Ishikawa (cell line): ENCODE measurements at regions not wholly inside any gene's neighbourhood (a gene's known extent, or its start where the extent isn't known, plus 50 kb on each side); places are given as distances from the start of the nearest gene placed in this dataset.

Experiments used
- CEBPB ChIP-seq: IDR thresholded peaks from 2 replicates; pipeline ENCODE4 v1.6.1; 2012
- CREB1 ChIP-seq: IDR thresholded peaks from 2 replicates; pipeline ENCODE4 v1.6.1; 2012; ENCODE audit warnings: low read depth
- EGR1 ChIP-seq: IDR thresholded peaks from 2 replicates; pipeline ENCODE4 v1.6.1; 2012
- EP300 ChIP-seq: IDR thresholded peaks from 2 replicates; pipeline ENCODE4 v1.6.1; 2012; ENCODE audit warnings: borderline replicate concordance
- MAX ChIP-seq: IDR thresholded peaks from 2 replicates; pipeline ENCODE4 v1.6.1; 2012
- NFIC ChIP-seq: IDR thresholded peaks from 2 replicates; pipeline ENCODE4 v1.6.1; 2012
- RAD21 ChIP-seq: IDR thresholded peaks from 2 replicates; pipeline ENCODE4 v1.6.1; 2012; ENCODE audit warnings: low read depth
- REST ChIP-seq: IDR thresholded peaks from 2 replicates; pipeline ENCODE4 v1.6.1; 2012; ENCODE audit warnings: low read depth, mild to moderate bottlenecking
- TAF1 ChIP-seq: IDR thresholded peaks from 2 replicates; pipeline ENCODE4 v1.6.1; 2012; ENCODE audit warnings: low read depth, mild to moderate bottlenecking
- TCF12 ChIP-seq: IDR thresholded peaks from 2 replicates; pipeline ENCODE4 v1.6.1; 2012; ENCODE audit warnings: low read depth
- TEAD4 ChIP-seq: IDR thresholded peaks from 2 replicates; pipeline ENCODE4 v1.6.1; 2012
- USF1 ChIP-seq: IDR thresholded peaks from 2 replicates; pipeline ENCODE4 v1.6.1; 2012
- YY1 ChIP-seq: IDR thresholded peaks from 2 replicates; pipeline ENCODE4 v1.6.1; 2012; ENCODE audit warnings: low read depth
- ZBTB7A ChIP-seq: IDR thresholded peaks from 2 replicates; pipeline ENCODE4 v1.6.1; 2012; ENCODE audit warnings: low read depth

- no peak for TF ChIP-seq EP300
- TF ChIP-seq ZBTB7A: no peak
- TF ChIP-seq TEAD4: no peak
- no peak for TF ChIP-seq CEBPB
- TF ChIP-seq MAX: no peak
- TF ChIP-seq USF1: no peak
- TF ChIP-seq RAD21: no peak
- TF ChIP-seq EGR1: no peak
- TF ChIP-seq REST: no peak
- no peak for TF ChIP-seq YY1
- no peak for TF ChIP-seq CREB1
- no peak for TF ChIP-seq TAF1
- no peak for TF ChIP-seq TCF12
- no peak for TF ChIP-seq NFIC
These were observed 103.5 kb upstream of the HS3ST5 start for GRCh38 chr6:114446342-114446741.
